ENCODE measurements at regions not wholly inside any gene's neighbourhood (a gene's known extent, or its start where the extent isn't known, plus 50 kb on each side); places are given as distances from the start of the nearest gene placed in this dataset.

DNA sequence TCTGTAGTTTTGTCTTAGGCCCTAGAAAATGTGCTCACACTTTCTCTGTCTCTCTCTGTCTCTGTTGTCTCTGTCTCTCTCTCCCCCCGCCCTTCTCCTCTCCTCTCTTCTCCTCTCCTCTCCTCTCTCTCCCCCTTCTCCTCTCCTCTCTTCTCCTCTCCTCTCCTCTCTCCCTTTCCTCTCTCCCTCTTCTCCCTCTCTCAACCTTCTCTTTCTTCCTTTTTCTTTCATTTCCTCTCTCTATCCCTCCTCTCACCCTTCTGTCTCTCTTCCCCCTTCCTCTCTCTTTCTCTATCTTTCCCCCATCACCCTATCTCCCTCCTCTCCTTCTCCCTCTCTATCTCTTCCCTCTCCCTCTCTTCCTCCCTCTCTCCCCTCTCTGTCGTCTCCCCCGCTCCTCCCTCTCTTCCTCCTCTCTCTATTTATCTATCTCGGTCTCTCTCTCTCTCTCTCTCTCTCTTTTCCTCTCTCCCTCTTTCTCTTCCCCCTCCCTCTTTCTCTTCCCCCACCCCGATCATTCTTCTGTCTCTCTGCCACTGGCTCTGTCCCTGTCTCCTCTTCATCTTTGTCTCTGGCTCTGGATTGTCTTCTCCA, 107.2 kb upstream of the C16orf82 start:
- TF ChIP-seq POLR2A (IDR thresholded peaks at IDR 0.05; ENCODE audit: borderline replicate concordance, extremely low read depth, insufficient read depth, insufficient read length) (no peak), CEBPB (IDR thresholded peaks at IDR 0.05; ENCODE audit: low read depth) (no peak), ZNF274 (IDR thresholded peaks at IDR 0.05; ENCODE audit: low read depth, low read length) (no peak), RAD21 (IDR thresholded peaks at IDR 0.05; ENCODE audit: low read depth) (no peak), POLR2AphosphoS5 (IDR thresholded peaks at IDR 0.05; ENCODE audit: low read depth, low read length) (no peak)
- TF ChIP-seq, protein P1, sequence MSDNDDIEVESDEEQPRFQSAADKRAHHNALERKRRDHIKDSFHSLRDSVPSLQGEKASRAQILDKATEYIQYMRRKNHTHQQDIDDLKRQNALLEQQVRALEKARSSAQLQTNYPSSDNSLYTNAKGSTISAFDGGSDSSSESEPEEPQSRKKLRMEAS (IDR thresholded peaks at IDR 0.05) = no peak
- TF ChIP-seq, protein P2, sequence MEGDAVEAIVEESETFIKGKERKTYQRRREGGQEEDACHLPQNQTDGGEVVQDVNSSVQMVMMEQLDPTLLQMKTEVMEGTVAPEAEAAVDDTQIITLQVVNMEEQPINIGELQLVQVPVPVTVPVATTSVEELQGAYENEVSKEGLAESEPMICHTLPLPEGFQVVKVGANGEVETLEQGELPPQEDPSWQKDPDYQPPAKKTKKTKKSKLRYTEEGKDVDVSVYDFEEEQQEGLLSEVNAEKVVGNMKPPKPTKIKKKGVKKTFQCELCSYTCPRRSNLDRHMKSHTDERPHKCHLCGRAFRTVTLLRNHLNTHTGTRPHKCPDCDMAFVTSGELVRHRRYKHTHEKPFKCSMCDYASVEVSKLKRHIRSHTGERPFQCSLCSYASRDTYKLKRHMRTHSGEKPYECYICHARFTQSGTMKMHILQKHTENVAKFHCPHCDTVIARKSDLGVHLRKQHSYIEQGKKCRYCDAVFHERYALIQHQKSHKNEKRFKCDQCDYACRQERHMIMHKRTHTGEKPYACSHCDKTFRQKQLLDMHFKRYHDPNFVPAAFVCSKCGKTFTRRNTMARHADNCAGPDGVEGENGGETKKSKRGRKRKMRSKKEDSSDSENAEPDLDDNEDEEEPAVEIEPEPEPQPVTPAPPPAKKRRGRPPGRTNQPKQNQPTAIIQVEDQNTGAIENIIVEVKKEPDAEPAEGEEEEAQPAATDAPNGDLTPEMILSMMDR (IDR thresholded peaks at IDR 0.05 in 2 of 3, conservative IDR thresholded peaks at IDR 0.05 in 1 of 3; ENCODE audit: borderline replicate concordance in 1 of 3, insufficient read depth in 1 of 3, low read depth in 2 of 3, low read length in 2 of 3) = no peak
